KMS-11 (cell line): ENCODE measurements at regions not wholly inside any gene's neighbourhood (a gene's known extent, or its start where the extent isn't known, plus 50 kb on each side); places are given as distances from the start of the nearest gene placed in this dataset.
"Not testable (repeated sequence)": the region's sequence is repeated elsewhere in the genome, so short reads cannot be mapped to it uniquely, and the experiment has no call there.

Experiments
- H2AFZ ChIP-seq: fragments of 200-600 bp; sonication (generic); 2 replicates; pipeline ENCODE4 v1.6.1; 2016; ENCODE audit warnings: antibody characterized with exemption, mixed run types, low read depth
- H3K27ac ChIP-seq: fragments of 200-600 bp; sonication (generic); 2 replicates; pipeline ENCODE4 v1.6.1; 2016; ENCODE audit warnings: mild to moderate bottlenecking, mixed run types
- H3K27me3 ChIP-seq: fragments of 200-600 bp; sonication (generic); 2 replicates; pipeline ENCODE4 v1.6.1; 2017; ENCODE audit warnings: mild to moderate bottlenecking, low read depth, mixed run types, moderate library complexity; ENCODE audit not compliant: insufficient read depth
- H3K36me3 ChIP-seq: fragments of 200-600 bp; sonication (generic); 2 replicates; pipeline ENCODE4 v1.6.1; 2017; ENCODE audit warnings: mild to moderate bottlenecking, mixed run types; ENCODE audit not compliant: insufficient read depth
- H3K4me1 ChIP-seq: fragments of 200-600 bp; sonication (generic); 2 replicates; pipeline ENCODE4 v1.6.1; 2016; ENCODE audit warnings: mild to moderate bottlenecking, low read depth, mixed run types; ENCODE audit not compliant: poor library complexity, severe bottlenecking
- H3K4me2 ChIP-seq: fragments of 200-600 bp; sonication (generic); 2 replicates; pipeline ENCODE4 v1.7.0; 2016; ENCODE audit warnings: mild to moderate bottlenecking, mixed run types
- H3K4me3 ChIP-seq: fragments of 200-600 bp; sonication (generic); IDR thresholded peaks from 2 replicates; pipeline ENCODE4 v1.6.1; 2017; ENCODE audit warnings: low read depth, low read length, mixed read lengths; ENCODE audit not compliant: insufficient read depth
- H3K79me2 ChIP-seq: fragments of 200-600 bp; sonication (generic); 2 replicates; pipeline ENCODE4 v1.6.1; 2016; ENCODE audit warnings: low read depth, mixed run types; ENCODE audit not compliant: insufficient read depth
- H3K9ac ChIP-seq: fragments of 200-600 bp; sonication (generic); 2 replicates; pipeline ENCODE4 v1.6.1; 2016; ENCODE audit warnings: mild to moderate bottlenecking, mixed run types
- H4K20me1 ChIP-seq: fragments of 200-600 bp; sonication (generic); 2 replicates; pipeline ENCODE4 v1.6.1; 2016; ENCODE audit warnings: mild to moderate bottlenecking, mixed run types; ENCODE audit not compliant: insufficient read depth
- TF ChIP-seq, protein P1 (sequence below): fragments of 200-600 bp; sonication (generic); conservative IDR thresholded peaks from 2 replicates; pipeline ENCODE4 v1.6.1; 2017; ENCODE audit warnings: low read depth, mild to moderate bottlenecking, antibody characterized with exemption, low read length, moderate library complexity, mixed read lengths

DNA sequence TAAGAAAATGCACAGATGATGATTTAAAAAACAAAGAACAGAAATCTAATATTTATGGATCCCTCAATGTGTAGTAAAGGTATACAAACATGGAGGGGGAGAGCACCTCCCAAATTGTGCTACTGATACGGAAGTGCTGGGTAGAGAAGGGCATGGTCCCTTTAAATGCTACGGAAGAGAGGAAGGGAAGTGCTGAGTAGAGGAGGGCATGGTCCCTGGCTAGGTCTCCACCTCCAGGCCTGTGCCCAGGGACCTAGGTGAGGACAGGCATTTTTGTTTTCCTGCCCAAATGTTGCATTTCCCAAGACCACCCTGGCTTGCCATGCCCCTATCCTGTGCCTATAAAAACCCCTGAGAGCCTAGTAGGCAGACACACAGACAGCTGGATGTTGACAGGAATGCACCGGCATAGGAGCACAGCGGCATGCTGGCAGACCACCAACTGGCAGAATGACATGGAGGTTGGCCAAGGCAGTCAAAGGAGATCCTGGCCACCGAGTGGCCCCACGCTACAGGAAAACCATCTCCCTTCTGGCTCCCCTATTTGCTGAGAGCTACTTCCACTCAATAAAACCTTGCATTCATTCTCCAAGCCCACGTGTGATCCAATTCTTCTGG is 62.1 kb upstream of the SPDL1 start:
- Histone ChIP-seq H3K9ac (no peak overlapping the region), H3K27ac (no peak overlapping the region), H3K4me1 (no peaks in the 10 kb centered on the region), H4K20me1 (no peaks in the 10 kb centered on the region), H3K36me3 (no peaks in the 10 kb centered on the region), H3K4me3 (no peak overlapping the region), H3K79me2 (no peaks in the 10 kb centered on the region), H3K4me2 (no peak overlapping the region), H3K27me3 (no peaks in the 10 kb centered on the region), H2AFZ (no peak overlapping the region)
- TF ChIP-seq, protein P1, sequence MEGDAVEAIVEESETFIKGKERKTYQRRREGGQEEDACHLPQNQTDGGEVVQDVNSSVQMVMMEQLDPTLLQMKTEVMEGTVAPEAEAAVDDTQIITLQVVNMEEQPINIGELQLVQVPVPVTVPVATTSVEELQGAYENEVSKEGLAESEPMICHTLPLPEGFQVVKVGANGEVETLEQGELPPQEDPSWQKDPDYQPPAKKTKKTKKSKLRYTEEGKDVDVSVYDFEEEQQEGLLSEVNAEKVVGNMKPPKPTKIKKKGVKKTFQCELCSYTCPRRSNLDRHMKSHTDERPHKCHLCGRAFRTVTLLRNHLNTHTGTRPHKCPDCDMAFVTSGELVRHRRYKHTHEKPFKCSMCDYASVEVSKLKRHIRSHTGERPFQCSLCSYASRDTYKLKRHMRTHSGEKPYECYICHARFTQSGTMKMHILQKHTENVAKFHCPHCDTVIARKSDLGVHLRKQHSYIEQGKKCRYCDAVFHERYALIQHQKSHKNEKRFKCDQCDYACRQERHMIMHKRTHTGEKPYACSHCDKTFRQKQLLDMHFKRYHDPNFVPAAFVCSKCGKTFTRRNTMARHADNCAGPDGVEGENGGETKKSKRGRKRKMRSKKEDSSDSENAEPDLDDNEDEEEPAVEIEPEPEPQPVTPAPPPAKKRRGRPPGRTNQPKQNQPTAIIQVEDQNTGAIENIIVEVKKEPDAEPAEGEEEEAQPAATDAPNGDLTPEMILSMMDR, result no peak

DNA sequence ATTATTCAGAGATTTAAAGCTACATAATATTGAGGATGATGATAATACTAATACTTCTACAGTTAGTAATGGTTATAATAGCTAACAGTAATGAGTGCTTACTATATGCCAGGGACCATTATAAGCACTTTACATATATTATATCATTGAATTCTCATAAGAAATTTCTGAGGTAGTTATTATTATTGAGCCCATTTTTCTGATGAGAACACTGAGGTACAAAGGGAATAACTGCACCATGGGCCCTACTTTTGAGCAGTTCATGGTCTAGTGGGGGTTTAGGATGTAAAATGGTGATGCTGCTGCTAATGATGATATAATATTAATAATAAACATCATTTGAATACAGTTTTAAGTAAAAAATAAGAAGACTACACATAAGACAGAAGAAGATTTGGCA is 64.2 kb upstream of the SPDL1 start:
- H3K27ac ChIP-seq, result no peak overlapping the region
- H3K4me1 ChIP-seq, result no peaks in the 10 kb centered on the region

DNA sequence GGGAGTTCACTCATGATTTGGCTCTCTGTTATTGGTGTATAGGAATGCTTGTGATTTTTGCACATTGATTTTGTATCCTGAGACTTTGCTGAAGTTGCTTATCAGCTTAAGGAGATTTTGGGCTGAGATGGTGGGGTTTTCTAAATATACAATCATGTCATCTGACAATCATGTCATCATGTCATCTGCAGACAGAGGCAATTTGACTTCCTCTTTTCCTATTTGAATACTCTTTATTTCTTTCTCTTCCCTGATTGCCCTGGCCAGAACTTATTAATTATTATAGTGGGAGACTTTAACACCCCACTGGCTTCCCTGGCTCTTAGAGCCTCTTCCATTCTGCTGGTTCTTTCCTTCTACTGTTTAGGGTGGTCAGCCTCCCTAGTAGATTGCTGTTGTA is 64.8 kb upstream of the SPDL1 start:
- not testable (repeated sequence) for H3K27me3 ChIP-seq, H3K36me3 ChIP-seq, H2AFZ ChIP-seq, H3K4me1 ChIP-seq, H3K4me3 ChIP-seq, H4K20me1 ChIP-seq, H3K79me2 ChIP-seq, H3K9ac ChIP-seq, H3K27ac ChIP-seq, H3K4me2 ChIP-seq

More for the DNA sequence above, 64.2 kb upstream of the SPDL1 start:
- Histone ChIP-seq H3K4me3 (no peak overlapping the region), H3K36me3 (no peaks in the 10 kb centered on the region), H3K9ac (no peak overlapping the region), H2AFZ (no peak overlapping the region), H3K27me3 (no peaks in the 10 kb centered on the region), H3K4me2 (no peak overlapping the region), H4K20me1 (no peaks in the 10 kb centered on the region), H3K79me2 (no peaks in the 10 kb centered on the region)
- TF ChIP-seq, protein P1, result no peak

DNA sequence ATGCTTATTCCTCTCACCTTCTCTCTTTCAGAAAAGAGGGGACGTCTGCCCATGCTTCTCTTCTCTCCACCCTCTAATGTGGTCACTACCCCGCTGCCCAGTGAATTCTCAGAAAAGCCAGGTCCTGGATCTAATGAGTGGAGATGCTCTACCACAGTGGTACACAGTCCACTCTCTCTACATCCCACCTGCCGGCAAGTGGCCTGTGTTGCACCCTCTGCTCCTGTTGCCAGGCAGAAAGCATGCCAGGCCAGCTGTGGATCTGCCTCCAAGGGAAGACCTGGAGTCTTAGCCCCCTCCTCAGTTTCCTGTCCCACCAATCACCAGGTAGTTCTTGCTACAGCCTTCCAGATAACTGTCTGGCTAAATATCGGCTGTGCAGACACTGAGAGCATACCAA is 71.2 kb upstream of the SPDL1 start:
- Histone ChIP-seq H3K27ac (no peak overlapping the region), H3K4me3 (no peak overlapping the region), H4K20me1 (no peaks in the 10 kb centered on the region), H3K27me3 (no peaks in the 10 kb centered on the region), H3K4me2 (no peak overlapping the region), H2AFZ (no peak overlapping the region), H3K79me2 (no peaks in the 10 kb centered on the region), H3K9ac (no peak overlapping the region), H3K4me1 (no peaks in the 10 kb centered on the region), H3K36me3 (no peaks in the 10 kb centered on the region)
- TF ChIP-seq, protein P1, result no peak

DNA sequence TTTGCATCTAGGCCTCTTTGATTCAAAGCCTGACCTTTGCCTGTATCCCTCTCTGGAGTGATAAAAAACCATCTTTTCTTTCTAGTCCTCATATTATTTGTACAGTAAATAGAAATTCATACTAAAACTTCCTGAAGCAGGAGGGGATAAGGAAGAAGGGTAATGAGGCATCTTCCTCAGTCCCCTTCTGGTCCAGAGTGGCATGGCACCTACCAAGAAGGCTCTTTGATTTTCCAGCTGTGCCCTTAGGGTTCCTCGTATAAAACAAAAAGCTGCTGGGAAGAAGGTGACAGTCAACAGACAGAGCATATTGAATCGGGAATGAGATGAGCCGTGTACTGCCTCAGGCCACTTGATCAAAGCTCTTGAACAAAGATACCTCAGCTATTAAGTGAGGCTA is 71.9 kb upstream of the SPDL1 start:
- H3K9ac ChIP-seq, result no peak overlapping the region
- TF ChIP-seq, protein P1, result no peak
- H3K79me2 ChIP-seq, result no peaks in the 10 kb centered on the region
- H3K27ac ChIP-seq, result no peak overlapping the region
- H3K36me3 ChIP-seq, result no peaks in the 10 kb centered on the region
- no peak overlapping the region for H3K4me3 ChIP-seq
- no peak overlapping the region for H2AFZ ChIP-seq
- H3K27me3 ChIP-seq, result no peaks in the 10 kb centered on the region
- H4K20me1 ChIP-seq, result no peaks in the 10 kb centered on the region
- no peak overlapping the region for H3K4me2 ChIP-seq
- no peaks in the 10 kb centered on the region for H3K4me1 ChIP-seq
